ENCODE measurements at regions not wholly inside any gene's neighbourhood (a gene's known extent, or its start where the extent isn't known, plus 50 kb on each side); places are given as distances from the start of the nearest gene placed in this dataset.
"Not testable (repeated sequence)": the region's sequence is repeated elsewhere in the genome, so short reads cannot be mapped to it uniquely, and the experiment has no call there.

DNA sequence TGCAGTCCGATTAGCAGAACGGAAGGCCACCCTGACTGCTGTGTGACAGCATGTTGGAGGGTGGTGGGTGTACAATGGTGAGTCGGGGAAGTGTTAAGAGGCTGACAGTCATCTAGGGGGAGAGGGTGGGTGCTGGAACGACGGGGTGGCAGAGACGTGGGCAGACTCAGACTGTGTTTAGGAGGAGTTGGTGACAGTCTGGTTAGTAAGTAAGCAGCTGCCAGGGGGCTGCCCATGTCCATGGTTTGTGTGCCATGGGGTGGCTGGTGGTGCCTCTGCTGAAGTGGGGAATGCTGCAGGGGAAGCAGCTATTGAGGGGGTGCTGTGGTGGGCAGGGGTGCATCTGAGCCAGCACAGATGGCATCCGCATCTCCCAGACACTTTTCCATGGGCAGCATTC lies 51.3 kb upstream of the BOD1 start:
- DNase-seq, result no peak

- no peak for DNase-seq
Observed at GRCh38 chr5:173668245-173668800, 51.9 kb upstream of the BOD1 start.

GRCh38 chr5:173668910-173669309 lies 52.5 kb upstream of the BOD1 start:
- no peak for DNase-seq

DNA sequence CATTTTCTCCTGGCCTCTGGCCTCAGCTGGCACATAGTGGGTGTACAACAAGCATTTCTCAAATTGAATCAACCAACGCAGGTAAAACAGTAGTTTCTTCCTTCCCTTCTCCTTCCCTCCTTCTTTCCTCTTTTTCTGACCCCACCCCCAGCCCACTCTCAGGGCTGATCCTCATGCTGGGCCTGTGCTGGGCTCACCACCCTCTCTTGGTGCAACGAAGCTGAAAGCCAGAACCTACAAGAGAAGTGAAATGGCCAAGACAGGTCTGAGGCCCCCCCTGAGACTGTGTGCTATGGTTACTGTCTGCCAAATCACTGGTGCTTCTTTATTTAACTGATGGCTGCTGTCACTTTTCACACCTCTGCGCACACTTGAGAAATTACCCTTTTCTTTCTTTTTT lies 53.0 kb upstream of the BOD1 start:
- no peak for DNase-seq

DNA sequence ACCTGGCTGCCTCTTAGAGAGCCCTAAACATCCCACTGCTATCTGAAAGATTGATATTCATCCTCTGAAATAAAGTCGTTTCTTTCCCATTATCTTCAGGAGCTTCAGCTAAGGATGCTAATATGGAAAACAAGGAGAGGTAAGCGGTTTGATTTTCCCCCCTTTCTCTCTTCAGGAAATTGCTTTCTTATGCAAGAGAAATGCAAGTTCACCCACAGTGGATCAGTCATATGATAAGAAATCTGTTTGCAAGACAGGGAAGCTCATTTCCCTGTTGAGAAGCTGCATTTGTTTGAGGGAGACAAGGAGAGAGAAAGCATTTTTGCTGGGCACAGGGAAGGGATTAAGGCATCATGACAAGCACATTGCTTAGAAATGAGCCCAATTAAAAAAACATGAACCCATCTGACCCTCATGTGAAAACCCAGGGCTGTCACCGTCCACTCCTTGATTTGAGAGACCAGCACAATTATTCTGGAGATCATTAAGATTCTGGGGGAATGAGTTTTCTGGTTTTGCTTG lies 53.7 kb upstream of the BOD1 start:
- no peak for DNase-seq

DNA sequence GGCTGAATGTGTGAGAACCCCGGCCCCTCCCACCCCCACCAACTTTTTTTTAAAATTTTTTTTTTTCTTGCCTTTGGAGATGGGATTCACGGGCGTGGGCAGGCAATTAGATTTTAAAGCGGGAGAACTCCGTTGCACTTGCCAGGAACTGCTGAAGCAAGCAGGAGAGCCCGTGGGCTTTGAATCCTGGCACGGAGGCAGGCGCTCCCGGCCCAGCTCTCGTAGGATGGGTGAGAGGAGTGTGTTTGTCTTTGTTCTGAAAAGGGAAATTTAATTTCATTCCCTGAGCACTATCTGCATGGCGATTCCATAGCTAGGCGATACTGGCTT lies 54.3 kb upstream of the BOD1 start:
- no peak for DNase-seq

- DNase-seq, result no peak
Observed at GRCh38 chr5:173671121-173671949, 54.9 kb upstream of the BOD1 start.

- DNase-seq, result no peak
Observed at GRCh38 chr5:173672166-173672565, 55.7 kb upstream of the BOD1 start.

DNA sequence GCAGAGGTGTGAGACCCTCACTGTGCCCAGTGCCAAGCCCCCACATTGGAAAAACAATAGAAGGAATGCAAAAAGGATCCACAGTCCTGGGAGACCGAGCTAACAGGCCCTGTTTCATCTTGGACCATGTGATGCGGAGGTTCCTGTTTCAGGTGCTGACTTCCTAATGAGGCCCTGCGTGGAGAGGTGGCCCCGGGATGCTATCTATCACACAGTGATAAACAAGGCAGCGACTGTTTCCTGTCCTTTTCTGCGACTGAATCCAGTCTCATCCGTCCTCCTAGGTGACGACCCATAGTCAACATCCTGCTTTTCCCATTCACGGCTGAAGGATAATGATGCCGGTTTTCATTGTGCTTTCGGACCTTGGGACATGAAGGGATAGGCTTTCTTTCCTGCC lies 56.4 kb upstream of the BOD1 start:
- no peak for DNase-seq

DNA sequence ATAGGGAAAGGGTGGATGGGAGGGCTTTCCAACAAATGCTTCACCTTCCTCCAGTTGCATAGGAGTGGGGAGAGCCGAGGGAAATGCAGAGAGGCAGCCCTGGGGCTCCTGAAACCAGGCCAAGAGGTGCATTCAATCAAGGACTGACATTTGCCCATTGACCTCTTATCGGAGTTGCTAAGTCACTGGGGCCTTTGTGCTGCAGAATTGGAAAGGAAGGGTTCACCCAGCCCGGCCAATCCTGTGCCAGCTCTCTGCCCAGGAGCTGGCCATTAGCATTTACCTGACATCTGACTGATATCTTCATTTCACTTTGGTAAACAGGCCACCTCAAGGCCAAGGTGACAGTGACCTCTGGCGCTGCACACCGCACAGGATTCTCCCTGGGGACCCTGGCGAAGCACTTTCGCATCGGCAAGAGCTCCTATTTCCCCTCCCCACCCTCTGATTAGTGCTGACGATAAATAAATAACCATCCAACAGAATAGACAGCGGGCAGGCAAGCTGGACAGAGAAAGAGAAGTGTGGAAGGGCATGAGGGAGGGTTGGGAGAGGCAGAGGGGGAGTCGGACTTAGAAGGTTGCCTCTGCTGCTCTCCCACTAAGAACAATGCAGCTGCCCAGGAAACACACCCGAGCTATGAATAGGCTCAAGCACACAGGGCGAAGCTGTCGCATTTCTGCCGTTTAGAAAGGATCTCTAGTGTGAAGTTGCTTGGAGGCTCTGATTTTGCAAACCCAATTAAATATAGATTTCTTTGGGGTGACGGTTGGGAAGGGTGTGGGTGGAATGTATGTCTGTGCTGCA lies 57.0 kb upstream of the BOD1 start:
- DNase-seq, result no peak

DNA sequence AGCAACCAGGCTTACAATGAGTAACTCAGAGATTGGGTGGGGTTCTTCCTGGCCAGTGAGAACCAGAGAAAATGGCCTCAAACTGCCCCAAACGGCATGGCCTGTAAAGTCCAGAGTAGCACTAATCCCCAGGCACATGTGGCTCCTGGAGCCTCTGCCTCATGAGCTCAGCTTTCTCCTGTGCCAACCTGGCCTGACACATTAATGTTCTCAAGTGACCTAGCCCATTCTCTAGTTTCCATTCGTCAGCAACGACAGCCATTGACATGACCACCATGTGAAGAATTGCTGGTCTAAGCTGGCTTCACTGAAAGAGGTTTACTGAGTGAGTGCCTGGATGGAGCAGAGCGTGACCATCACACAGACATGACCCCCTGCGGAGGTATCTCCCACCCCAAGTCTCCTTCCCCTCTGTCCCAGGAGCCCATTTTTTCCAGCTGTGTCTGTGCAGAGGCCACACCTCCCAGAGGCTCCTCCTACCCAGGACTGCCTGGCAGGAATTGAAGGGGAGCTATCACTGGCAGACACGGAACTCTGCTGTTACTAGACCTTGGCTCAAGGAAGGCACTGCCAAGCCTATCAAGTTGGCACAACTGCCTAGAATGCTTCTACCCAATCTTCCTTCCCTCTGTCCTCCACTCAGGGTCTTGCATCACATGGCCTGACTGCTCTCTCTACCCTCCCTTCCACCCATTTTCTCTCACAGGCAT lies 59.0 kb upstream of the BOD1 start:
- DNase-seq, result no peak

- DNase-seq, result no peak
Observed at GRCh38 chr5:173676375-173676774, 59.9 kb upstream of the BOD1 start.

- DNase-seq, result no peak
Observed at GRCh38 chr5:173677125-173677672, 60.7 kb upstream of the BOD1 start.

DNA sequence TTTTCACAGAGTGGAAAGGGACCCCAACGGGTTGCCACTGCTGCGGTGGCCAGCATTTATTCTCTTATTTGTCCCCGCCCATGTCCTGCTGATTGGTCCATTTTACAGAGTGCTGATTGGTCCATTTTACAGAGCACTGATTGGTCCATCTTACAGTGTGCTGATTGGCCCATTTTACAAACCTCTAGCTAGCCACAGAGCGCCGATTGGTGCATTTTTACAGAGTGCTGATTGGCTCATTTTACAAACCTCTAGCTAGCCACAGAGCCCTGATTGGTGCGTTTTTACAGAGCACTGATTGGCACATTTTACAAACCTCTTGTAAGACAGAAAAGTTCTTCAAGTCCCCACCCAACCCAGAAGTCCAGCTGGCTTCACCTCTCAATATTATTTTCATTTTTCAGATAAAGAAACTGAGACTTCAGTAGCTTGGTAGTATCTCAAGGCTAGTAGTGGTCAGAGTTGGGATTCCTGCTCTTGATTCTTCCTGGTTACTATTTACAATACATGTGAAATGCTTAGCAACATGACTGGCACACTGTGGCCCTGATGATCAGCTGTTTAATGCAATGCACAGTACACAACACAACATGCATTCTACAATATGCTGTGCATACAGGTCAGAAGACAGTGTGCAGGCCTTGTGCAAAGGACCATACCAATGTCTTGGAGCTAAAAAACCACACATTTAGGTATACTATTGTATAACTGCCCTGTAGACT lies 63.6 kb upstream of the BOD1 start:
- DNase-seq, result no peak

GRCh38 chr5:173680660-173681242 lies 64.3 kb upstream of the BOD1 start:
- no peak for DNase-seq

- DNase-seq, result no peak
Observed at GRCh38 chr5:173682313-173682712, 65.9 kb upstream of the BOD1 start.

GRCh38 chr5:173684535-173684934 lies 68.1 kb upstream of the BOD1 start:
- not testable (repeated sequence) for DNase-seq

DNA sequence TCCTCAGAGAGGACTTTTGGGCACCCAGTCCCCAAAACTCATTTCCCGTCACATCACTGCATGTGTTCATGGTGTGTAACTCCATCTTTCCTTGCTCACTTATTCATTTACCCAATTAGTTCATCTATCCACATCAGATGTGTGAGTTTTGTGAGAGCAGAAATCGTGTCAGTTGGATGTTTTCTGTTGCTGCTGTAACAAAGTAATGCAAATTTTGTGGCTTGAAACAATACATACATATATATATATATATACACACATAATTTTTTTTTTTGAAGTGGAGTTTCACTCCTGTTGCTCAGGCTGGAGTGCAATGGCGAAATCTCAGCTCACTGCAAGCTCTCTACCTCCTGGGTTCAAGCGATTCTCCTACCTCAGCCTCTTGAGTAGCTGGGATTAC lies 70.5 kb upstream of the BOD1 start:
- DNase-seq, result no peak

GRCh38 chr5:173688703-173689102 lies 72.3 kb upstream of the BOD1 start:
- no peak for DNase-seq

DNA sequence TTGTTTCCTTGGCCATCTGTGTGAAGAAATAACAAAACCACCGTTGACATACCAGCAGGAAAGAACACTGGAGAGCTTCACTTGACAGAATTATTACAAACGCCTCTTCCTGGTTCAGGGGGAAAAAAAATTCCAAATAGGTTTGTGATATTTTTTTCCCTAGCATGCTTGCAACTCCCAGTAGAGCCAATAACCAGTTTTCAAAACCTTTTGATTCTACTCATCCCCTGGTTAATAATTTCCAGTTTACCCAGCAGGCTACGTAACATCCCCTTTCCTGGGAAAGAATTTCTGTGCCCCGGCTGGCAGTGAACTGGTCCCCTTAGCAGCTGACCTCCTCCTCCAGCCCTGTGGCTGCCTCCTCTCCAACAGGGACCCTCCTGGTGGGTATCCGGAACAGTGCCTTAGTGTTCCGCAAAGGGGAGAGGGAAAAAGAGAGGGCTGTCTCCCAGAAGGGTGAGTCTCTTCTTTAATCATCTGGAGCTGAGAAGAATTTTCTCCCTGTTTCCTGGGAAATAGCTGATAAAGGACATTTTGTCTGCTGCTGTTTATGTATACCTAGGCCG lies 72.8 kb upstream of the BOD1 start:
- no peak for DNase-seq

DNA sequence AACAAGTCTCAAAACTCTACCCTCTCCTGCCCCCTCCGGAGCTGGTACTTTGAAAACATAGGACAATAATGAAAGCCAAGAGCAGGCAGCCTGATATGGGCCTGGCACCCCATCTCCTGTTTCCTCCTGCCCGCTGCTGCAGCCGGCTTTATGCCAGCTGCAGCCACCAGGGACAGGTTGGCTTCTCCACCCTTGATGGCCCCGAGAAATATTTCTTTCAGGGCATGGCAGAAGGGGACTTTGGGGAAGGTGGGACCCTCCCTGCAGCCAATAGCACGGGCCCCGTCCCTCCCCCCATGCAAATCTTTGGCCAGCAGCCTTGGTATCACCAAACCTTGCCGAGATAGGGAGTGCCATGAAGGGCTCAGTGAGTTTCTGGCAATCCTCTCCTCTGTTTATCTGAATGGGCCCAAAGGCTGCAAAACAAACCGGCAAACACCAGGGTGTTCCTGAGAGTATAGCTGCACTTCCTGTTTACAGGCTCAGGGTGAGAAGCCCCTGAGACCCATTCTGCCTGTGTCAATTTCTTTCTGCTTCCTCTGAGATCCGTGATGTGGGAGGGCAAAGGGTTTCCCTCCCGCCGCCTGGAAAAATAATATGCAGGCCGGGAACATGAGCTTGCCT lies 73.4 kb upstream of the BOD1 start:
- peak; percentile 87 for DNase-seq

All from hematopoietic multipotent progenitor cell treated with erythropoietin and hydrocortisone succinate and interleukin-3 and kit ligand, for 8 days (in vitro differentiated cells).